Calu3 (cell line): ENCODE measurements at regions not wholly inside any gene's neighbourhood (a gene's known extent, or its start where the extent isn't known, plus 50 kb on each side); places are given as distances from the start of the nearest gene placed in this dataset.

Experiments
- BruUV-seq: library from RNA; stranded (reverse); fragments of 400-500 nt; replicated peaks from 2 replicates; lab custom pipeline; 2021; lab: Mats Ljungman, UMichigan
- CTCF ChIA-PET: fragments of 300-600 bp; sonication (Branson Sonifier 250); formaldehyde crosslinking; loops from one replicate; lab custom pipeline; 2022; ENCODE audit warnings: antibody characterized with exemption; lab: Charles Lee
- DNase-seq: peaks from one replicate; pipeline ENCODE4 v3.0.0; 2022
- H3K27ac Mint-ChIP-seq: one replicate; pipeline ENCODE4 v1.8.0; 2022; ENCODE audit warnings: mixed read lengths; ENCODE audit not compliant: unreplicated experiment
- H3K27me3 Mint-ChIP-seq: one replicate; pipeline ENCODE4 v1.8.0; 2022; ENCODE audit warnings: mixed read lengths; ENCODE audit not compliant: unreplicated experiment
- H3K36me3 Mint-ChIP-seq: one replicate; pipeline ENCODE4 v1.8.0; 2022; ENCODE audit warnings: mild to moderate bottlenecking, moderate library complexity, mixed read lengths; ENCODE audit not compliant: insufficient read depth, unreplicated experiment
- H3K4me1 Mint-ChIP-seq: one replicate; pipeline ENCODE4 v1.8.0; 2022; ENCODE audit warnings: mild to moderate bottlenecking, low read depth, mixed read lengths; ENCODE audit not compliant: unreplicated experiment
- H3K4me3 Mint-ChIP-seq: one replicate; pipeline ENCODE4 v1.8.0; 2022; ENCODE audit warnings: mild to moderate bottlenecking, low read depth, moderate library complexity, mixed read lengths; ENCODE audit not compliant: unreplicated experiment
- H3K9me3 Mint-ChIP-seq: one replicate; pipeline ENCODE4 v1.8.0; 2022; ENCODE audit warnings: low read depth, mixed read lengths; ENCODE audit not compliant: unreplicated experiment
- CTCF ChIP-seq: fragments of 200-600 bp; IDR thresholded peaks from one replicate; pipeline ENCODE4 v1.8.0; 2022; ENCODE audit warnings: antibody characterized with exemption; ENCODE audit not compliant: unreplicated experiment
- intact Hi-C: fragments of 100-400 bp; cut with micrococcal nuclease; formaldehyde crosslinking; loops from one replicate; pipeline ENCODE4 v1.10.0; 2022; ENCODE audit not compliant: unreplicated experiment

- H3K27me3 Mint-ChIP-seq = peaks cover 48% of the 10 kb centered on the region
- intact Hi-C loops = no loop called here
- peaks cover 4% of the 10 kb centered on the region for H3K9me3 Mint-ChIP-seq
- no peak overlapping the region for H3K4me3 Mint-ChIP-seq
- peaks cover 8% of the 10 kb centered on the region for H3K4me1 Mint-ChIP-seq
- BruUV-seq = no TSS peak
- no peak overlapping the region for H3K27ac Mint-ChIP-seq
- DNase-seq = no peak
- CTCF ChIA-PET = no interaction called here
- TF ChIP-seq CTCF = no peak
- H3K36me3 Mint-ChIP-seq = no peaks in the 10 kb centered on the region
These were observed 384.0 kb downstream of the SFMBT2 start for GRCh38 chr10:7026818-7027217.

- no peak for TF ChIP-seq CTCF
- peaks cover 2% of the 10 kb centered on the region for H3K9me3 Mint-ChIP-seq
- no peak overlapping the region for H3K27ac Mint-ChIP-seq
- CTCF ChIA-PET = interaction anchor here (0.7 kb wide), 1 partner anchor 1354 kb away, joined by 6 read pairs; no protein-coding TSS in a partner anchor
- intact Hi-C loops = no loop called here
- no TSS peak for BruUV-seq
- peaks cover 40% of the 10 kb centered on the region for H3K27me3 Mint-ChIP-seq
- DNase-seq = no peak
- no peaks in the 10 kb centered on the region for H3K36me3 Mint-ChIP-seq
- no peak overlapping the region for H3K4me3 Mint-ChIP-seq
- H3K4me1 Mint-ChIP-seq = peaks cover 8% of the 10 kb centered on the region
These were observed 385.5 kb downstream of the SFMBT2 start for GRCh38 chr10:7025296-7025695.

DNA sequence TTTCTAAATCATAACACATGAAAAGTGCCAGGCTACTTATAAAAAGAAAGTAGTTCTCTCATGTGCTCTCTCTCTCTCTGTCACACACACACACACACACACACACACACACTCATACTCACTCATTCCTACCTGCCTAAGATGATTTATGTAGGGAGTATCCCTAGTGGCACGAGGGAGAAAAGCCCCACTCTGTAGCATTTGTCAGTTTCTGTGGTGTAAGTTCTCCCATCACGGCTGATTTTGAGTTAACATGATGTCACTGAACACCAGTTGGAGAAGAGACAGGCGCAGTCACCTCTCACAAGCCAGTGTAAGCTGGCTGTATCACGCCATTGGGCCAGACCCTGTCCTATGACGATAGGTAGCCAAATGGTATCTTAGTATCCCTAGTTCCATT, 395.4 kb downstream of the SFMBT2 start:
- H3K9me3 Mint-ChIP-seq = peaks cover 4% of the 10 kb centered on the region
- no TSS peak for BruUV-seq
- TF ChIP-seq CTCF = no peak
- no peak overlapping the region for H3K27ac Mint-ChIP-seq
- no peak for DNase-seq
- CTCF ChIA-PET = interaction anchor here (0.6 to 0.7 kb wide), 2 partner anchors 395 to 421 kb away, joined by 3 to 6 read pairs; partner anchors contain the start of gene SFMBT2
- no peak overlapping the region for H3K4me3 Mint-ChIP-seq
- H3K36me3 Mint-ChIP-seq = no peaks in the 10 kb centered on the region
- intact Hi-C loops = no loop called here
- H3K4me1 Mint-ChIP-seq = no peaks in the 10 kb centered on the region
- H3K27me3 Mint-ChIP-seq = peaks cover 80% of the 10 kb centered on the region

- BruUV-seq = no TSS peak
- TF ChIP-seq CTCF = no peak
- Mint-ChIP-seq H3K4me3 (no peak overlapping the region), H3K27me3 (peaks cover 82% of the 10 kb centered on the region), H3K36me3 (no peaks in the 10 kb centered on the region), H3K4me1 (no peaks in the 10 kb centered on the region), H3K9me3 (peaks cover 4% of the 10 kb centered on the region), H3K27ac (no peak overlapping the region)
- CTCF ChIA-PET = no interaction called here
- no peak for DNase-seq
- intact Hi-C loops = no loop called here
These were observed 396.1 kb downstream of the SFMBT2 start for GRCh38 chr10:7014721-7015120.
